Effector memory CD8-positive, alpha-beta T cell (primary cell): ENCODE measurements at regions not wholly inside any gene's neighbourhood (a gene's known extent, or its start where the extent isn't known, plus 50 kb on each side); places are given as distances from the start of the nearest gene placed in this dataset.

Experiments used
- ATAC-seq: fragments of 150-1000 bp; cut with Tn5 transposase; replicated peaks from 2 replicates; pipeline ENCODE4 v1.10.0; 2021; ENCODE audit warnings: mild to moderate bottlenecking, moderate library complexity
- DNase-seq, 3 experiments: peaks; one replicate each; pipeline ENCODE4 v3.0.0; 2021
- H3K27ac Mint-ChIP-seq, 2 donors: one replicate each; pipeline ENCODE4 v1.8.0; 2022; ENCODE audit warnings: mild to moderate bottlenecking in 2 of 2, mixed read lengths in 2 of 2, moderate library complexity in 2 of 2
- H3K27me3 Mint-ChIP-seq, 2 donors: one replicate each; pipeline ENCODE4 v1.8.0; 2022; ENCODE audit warnings: mixed read lengths in 2 of 2
- H3K36me3 Mint-ChIP-seq: one replicate; pipeline ENCODE4 v1.8.0; 2022; ENCODE audit warnings: mild to moderate bottlenecking, moderate library complexity, mixed read lengths; ENCODE audit not compliant: insufficient read depth
- H3K4me1 Mint-ChIP-seq, 2 donors: one replicate each; pipeline ENCODE4 v1.8.0; 2022; ENCODE audit warnings: low read depth in 2 of 2, mixed read lengths in 2 of 2
- H3K4me3 Mint-ChIP-seq, 2 donors: one replicate each; pipeline ENCODE4 v1.8.0; 2022; ENCODE audit warnings: mild to moderate bottlenecking in 2 of 2, mixed read lengths in 2 of 2, moderate library complexity in 2 of 2
- H3K9me3 Mint-ChIP-seq, 2 donors: one replicate each; pipeline ENCODE4 v1.8.0; 2022; ENCODE audit warnings: mixed read lengths in 2 of 2

GRCh38 chr12:66884091-66884490, 205.2 kb upstream of the GRIP1 start:
- no peak for ATAC-seq
- H3K9me3 Mint-ChIP-seq = no peaks in the 10 kb centered on the region
- H3K27me3 Mint-ChIP-seq = peaks cover 19 to 27% of the 10 kb centered on the region in 2 donors
- H3K4me3 Mint-ChIP-seq = no peak overlapping the region
- H3K4me1 Mint-ChIP-seq = no peaks in the 10 kb centered on the region
- no peak overlapping the region for H3K27ac Mint-ChIP-seq
- DNase-seq = no peak
- no peaks in the 10 kb centered on the region for H3K36me3 Mint-ChIP-seq

- H3K4me3 Mint-ChIP-seq = no peak overlapping the region
- no peak for ATAC-seq
- peaks cover 9 to 19% of the 10 kb centered on the region in 2 donors for H3K27me3 Mint-ChIP-seq
- no peak overlapping the region for H3K27ac Mint-ChIP-seq
- no peaks in the 10 kb centered on the region for H3K4me1 Mint-ChIP-seq
- no peaks in the 10 kb centered on the region for H3K9me3 Mint-ChIP-seq
- DNase-seq = no peak
- no peaks in the 10 kb centered on the region for H3K36me3 Mint-ChIP-seq
Observed at GRCh38 chr12:66885115-66885875, 206.4 kb upstream of the GRIP1 start.

GRCh38 chr12:66896797-66897196, 217.9 kb upstream of the GRIP1 start:
- ATAC-seq (no peak), DNase-seq (no peak)
- peaks cover 0 to 3% of the 10 kb centered on the region in 2 donors for H3K9me3 Mint-ChIP-seq
- no peak overlapping the region for H3K4me3 Mint-ChIP-seq
- peaks cover 13% of the 10 kb centered on the region in 2 donors for H3K4me1 Mint-ChIP-seq
- H3K27ac Mint-ChIP-seq = no peak overlapping the region
- no peaks in the 10 kb centered on the region for H3K36me3 Mint-ChIP-seq
- H3K27me3 Mint-ChIP-seq = peaks cover 23 to 27% of the 10 kb centered on the region in 2 donors

- Mint-ChIP-seq H3K4me1 (peaks cover 13 to 17% of the 10 kb centered on the region in 2 donors), H3K27me3 (peaks cover 18% of the 10 kb centered on the region in 2 donors), H3K27ac (no peak overlapping the region), H3K36me3 (no peaks in the 10 kb centered on the region), H3K9me3 (peaks cover 0 to 3% of the 10 kb centered on the region in 2 donors), H3K4me3 (no peak overlapping the region)
- ATAC-seq = no peak
- no peak for DNase-seq
Observed at GRCh38 chr12:66898700-66899469, 220.0 kb upstream of the GRIP1 start.

GRCh38 chr12:66899588-66899987, 220.7 kb upstream of the GRIP1 start:
- H3K9me3 Mint-ChIP-seq = peaks cover 0 to 3% of the 10 kb centered on the region in 2 donors
- no peak overlapping the region for H3K4me3 Mint-ChIP-seq
- peaks cover 13 to 17% of the 10 kb centered on the region in 2 donors for H3K4me1 Mint-ChIP-seq
- no peaks in the 10 kb centered on the region for H3K36me3 Mint-ChIP-seq
- DNase-seq (no peak), ATAC-seq (no peak)
- H3K27ac Mint-ChIP-seq = no peak overlapping the region
- H3K27me3 Mint-ChIP-seq = peaks cover 11 to 13% of the 10 kb centered on the region in 2 donors

- Mint-ChIP-seq H3K36me3 (no peaks in the 10 kb centered on the region), H3K27me3 (peaks cover under 1 to 5% of the 10 kb centered on the region in 2 donors), H3K4me3 (no peak overlapping the region), H3K27ac (peak overlapping the region; percentile 3 to 21), H3K4me1 (peaks cover 13 to 17% of the 10 kb centered on the region in 2 donors), H3K9me3 (no peaks in the 10 kb centered on the region)
- DNase-seq (no peak), ATAC-seq (no peak)
Observed at GRCh38 chr12:66900616-66901015, 221.7 kb upstream of the GRIP1 start.

GRCh38 chr12:66901138-66901932, 222.5 kb upstream of the GRIP1 start:
- DNase-seq (no peak), ATAC-seq (peak; percentile 44)
- H3K27ac Mint-ChIP-seq = peak overlapping the region; percentile 3 to 21
- H3K27me3 Mint-ChIP-seq = no peaks in the 10 kb centered on the region
- no peaks in the 10 kb centered on the region for H3K9me3 Mint-ChIP-seq
- no peaks in the 10 kb centered on the region for H3K36me3 Mint-ChIP-seq
- H3K4me1 Mint-ChIP-seq = peaks cover 13 to 17% of the 10 kb centered on the region in 2 donors
- peak overlapping the region in 1 of 2 donors; percentile 46 for H3K4me3 Mint-ChIP-seq

GRCh38 chr12:66902020-66902419, 223.1 kb upstream of the GRIP1 start:
- H3K4me1 Mint-ChIP-seq = peaks cover 13 to 17% of the 10 kb centered on the region in 2 donors
- H3K36me3 Mint-ChIP-seq = no peaks in the 10 kb centered on the region
- peak overlapping the region in 1 of 2 donors; percentile 3 for H3K27ac Mint-ChIP-seq
- ATAC-seq = no peak
- no peaks in the 10 kb centered on the region for H3K27me3 Mint-ChIP-seq
- no peaks in the 10 kb centered on the region for H3K9me3 Mint-ChIP-seq
- H3K4me3 Mint-ChIP-seq = no peak overlapping the region
- DNase-seq = no peak

- Mint-ChIP-seq H3K27ac (no peak overlapping the region), H3K9me3 (no peaks in the 10 kb centered on the region), H3K27me3 (no peaks in the 10 kb centered on the region), H3K4me1 (peaks cover 13 to 17% of the 10 kb centered on the region in 2 donors), H3K36me3 (no peaks in the 10 kb centered on the region), H3K4me3 (no peak overlapping the region)
- ATAC-seq (no peak), DNase-seq (no peak)
Observed at GRCh38 chr12:66903782-66904396, 225.0 kb upstream of the GRIP1 start.

GRCh38 chr12:66905201-66905600, 226.3 kb upstream of the GRIP1 start:
- DNase-seq (no peak), ATAC-seq (no peak)
- no peak overlapping the region for H3K27ac Mint-ChIP-seq
- no peaks in the 10 kb centered on the region for H3K9me3 Mint-ChIP-seq
- peaks cover 13 to 14% of the 10 kb centered on the region in 2 donors for H3K4me1 Mint-ChIP-seq
- no peak overlapping the region for H3K4me3 Mint-ChIP-seq
- H3K36me3 Mint-ChIP-seq = no peaks in the 10 kb centered on the region
- no peaks in the 10 kb centered on the region for H3K27me3 Mint-ChIP-seq

- H3K36me3 Mint-ChIP-seq = no peaks in the 10 kb centered on the region
- H3K9me3 Mint-ChIP-seq = no peaks in the 10 kb centered on the region
- DNase-seq (no peak), ATAC-seq (no peak)
- H3K4me1 Mint-ChIP-seq = peaks cover 0 to 3% of the 10 kb centered on the region in 2 donors
- no peak overlapping the region for H3K27ac Mint-ChIP-seq
- no peak overlapping the region for H3K4me3 Mint-ChIP-seq
- peaks cover 5 to 12% of the 10 kb centered on the region in 2 donors for H3K27me3 Mint-ChIP-seq
Observed at GRCh38 chr12:66910366-66910974, 231.6 kb upstream of the GRIP1 start.

- no peak overlapping the region for H3K4me3 Mint-ChIP-seq
- no peaks in the 10 kb centered on the region for H3K9me3 Mint-ChIP-seq
- H3K27ac Mint-ChIP-seq = no peak overlapping the region
- no peaks in the 10 kb centered on the region for H3K4me1 Mint-ChIP-seq
- DNase-seq = no peak
- H3K27me3 Mint-ChIP-seq = peaks cover 5 to 20% of the 10 kb centered on the region in 2 donors
- no peak for ATAC-seq
- no peaks in the 10 kb centered on the region for H3K36me3 Mint-ChIP-seq
Observed at GRCh38 chr12:66915306-66915904, 236.5 kb upstream of the GRIP1 start.
